Right lobe of liver (tissue), 6 donors: ENCODE measurements at regions not wholly inside any gene's neighbourhood (a gene's known extent, or its start where the extent isn't known, plus 50 kb on each side); places are given as distances from the start of the nearest gene placed in this dataset.

Experiments
- ATAC-seq, 4 donors: fragments of 200-7000 bp; cut with Tn5 transposase; one replicate each; pipeline ENCODE4 v1.9.1; 2020; ENCODE audit warnings: mild to moderate bottlenecking in 4 of 4, moderate library complexity in 4 of 4
- DNase-seq, 3 donors: peaks; one replicate each; pipeline ENCODE4 v3.0.0-alpha.2; 2020
- H3K27ac ChIP-seq, 3 donors: fragments of 200-600 bp; one replicate each; pipeline ENCODE4 v1.8.0; 2022
- H3K27me3 ChIP-seq, 2 donors: fragments of 200-600 bp; one replicate each; pipeline ENCODE4 v1.8.0; 2022
- H3K36me3 ChIP-seq, 4 donors: fragments of 200-600 bp; sonication (generic) in 1 of 4; one replicate each; pipeline versions ENCODE4 v1.5.1 to v1.8.0; 2017 to 2022; ENCODE audit warnings: control low read depth in 1 of 4
- H3K4me1 ChIP-seq, 4 donors: fragments of 200-600 bp; sonication (generic) in 1 of 4; one replicate each; pipeline versions ENCODE4 v1.5.1 to v1.8.0; 2017 to 2022; ENCODE audit warnings: control low read depth in 1 of 4
- H3K4me3 ChIP-seq, 3 donors: fragments of 200-600 bp; one replicate each; pipeline ENCODE4 v1.8.0; 2022
- H3K9me3 ChIP-seq, 4 donors: fragments of 200-600 bp; sonication (generic) in 1 of 4; one replicate each; pipeline versions ENCODE4 v1.5.1 to v1.8.0; 2017 to 2022; ENCODE audit warnings: control low read depth in 1 of 4
- CTCF ChIP-seq, 4 donors: fragments of 200-600 bp in 3 of 4; fragments of 450-650 bp in 1 of 4; IDR thresholded peaks; one replicate each; pipeline versions ENCODE4 v1.5.1 to v1.8.0; 2016 to 2022; ENCODE audit warnings: antibody characterized with exemption in 4 of 4, mild to moderate bottlenecking in 2 of 4
- POLR2A ChIP-seq: fragments of 450-650 bp; IDR thresholded peaks from one replicate; pipeline ENCODE4 v1.6.1; 2017; ENCODE audit warnings: antibody characterized with exemption, mild to moderate bottlenecking
- WGBS: methylation state at CpG from one replicate; pipeline ENCODE4 v1.1.6; 2018; ENCODE audit warnings: low coverage, low lambda C conversion rate; ENCODE audit not compliant: insufficient coverage; ENCODE audit errors: missing lambda C conversion rate; 5-methylcytosine and 5-hydroxymethylcytosine counted together
- intact Hi-C, 2 donors: fragments of 100-400 bp; cut with DNase I; formaldehyde crosslinking; loops; one replicate each; pipeline versions ENCODE4 v1.11.2 to v1.14.1; 2022
- donor health status: DM: no; HTN: yes; CAD: no.
- donor health status: DM: no; HTN: no; CAD: no.
- donor health status: DM: no; HTN: no; CAD: no.
- donor health status: DM: no; HTN: yes; CAD: no.
- donor health status: DM: no; HTN: yes; CAD: no.

GRCh38 chr1:224791362-224791941, 138.0 kb upstream of the DNAH14 start:
- Histone ChIP-seq H3K4me1 (no peaks in the 10 kb centered on the region), H3K27ac (no peak overlapping the region), H3K27me3 (no peaks in the 10 kb centered on the region), H3K4me3 (no peak overlapping the region), H3K9me3 (no peaks in the 10 kb centered on the region), H3K36me3 (no peaks in the 10 kb centered on the region)
- 50% methylated on average over 4 of the region's 4 CpGs for WGBS
- TF ChIP-seq CTCF (IDR thresholded peaks at IDR 0.05) (no peak), POLR2A (no peak)
- no peak for DNase-seq
- intact Hi-C loops: no loop called here
- ATAC-seq: no peak

GRCh38 chr1:224795591-224795990, 133.9 kb upstream of the DNAH14 start:
- intact Hi-C loops: no loop called here

GRCh38 chr1:224799083-224799482, 130.4 kb upstream of the DNAH14 start:
- TF ChIP-seq CTCF (IDR thresholded peaks at IDR 0.05): no peak
- no peak for TF ChIP-seq POLR2A
- ATAC-seq (no peak), DNase-seq (no peak)
- no peaks in the 10 kb centered on the region for H3K4me1 ChIP-seq
- H3K27ac ChIP-seq: no peak overlapping the region
- H3K36me3 ChIP-seq: no peaks in the 10 kb centered on the region
- no peaks in the 10 kb centered on the region for H3K9me3 ChIP-seq
- no peak overlapping the region for H3K4me3 ChIP-seq
- WGBS: 64% methylated on average over 3 of the region's 3 CpGs
- intact Hi-C loops: no loop called here
- H3K27me3 ChIP-seq: no peaks in the 10 kb centered on the region

More at GRCh38 chr1:224795591-224795990, 133.9 kb upstream of the DNAH14 start:
- Histone ChIP-seq H3K36me3 (no peaks in the 10 kb centered on the region), H3K4me3 (no peak overlapping the region), H3K9me3 (no peaks in the 10 kb centered on the region), H3K4me1 (no peaks in the 10 kb centered on the region), H3K27me3 (no peaks in the 10 kb centered on the region), H3K27ac (no peak overlapping the region)
- DNase-seq: no peak
- 33% methylated on average over 2 of the region's 2 CpGs for WGBS
- TF ChIP-seq POLR2A: no peak
- TF ChIP-seq CTCF (IDR thresholded peaks at IDR 0.05): no peak
- no peak for ATAC-seq

GRCh38 chr1:224800486-224801119, 128.9 kb upstream of the DNAH14 start:
- intact Hi-C loops: no loop called here
- WGBS: 40% methylated on average over 6 of the region's 8 CpGs
- H3K36me3 ChIP-seq: no peaks in the 10 kb centered on the region
- H3K9me3 ChIP-seq: no peaks in the 10 kb centered on the region
- TF ChIP-seq CTCF (IDR thresholded peaks at IDR 0.05) (no peak), POLR2A (no peak)
- no peak for DNase-seq
- H3K27ac ChIP-seq: no peak overlapping the region
- no peaks in the 10 kb centered on the region for H3K27me3 ChIP-seq
- no peak for ATAC-seq
- no peaks in the 10 kb centered on the region for H3K4me1 ChIP-seq
- H3K4me3 ChIP-seq: no peak overlapping the region
